ENCODE measurements at regions not wholly inside any gene's neighbourhood (a gene's known extent, or its start where the extent isn't known, plus 50 kb on each side); places are given as distances from the start of the nearest gene placed in this dataset.

DNA sequence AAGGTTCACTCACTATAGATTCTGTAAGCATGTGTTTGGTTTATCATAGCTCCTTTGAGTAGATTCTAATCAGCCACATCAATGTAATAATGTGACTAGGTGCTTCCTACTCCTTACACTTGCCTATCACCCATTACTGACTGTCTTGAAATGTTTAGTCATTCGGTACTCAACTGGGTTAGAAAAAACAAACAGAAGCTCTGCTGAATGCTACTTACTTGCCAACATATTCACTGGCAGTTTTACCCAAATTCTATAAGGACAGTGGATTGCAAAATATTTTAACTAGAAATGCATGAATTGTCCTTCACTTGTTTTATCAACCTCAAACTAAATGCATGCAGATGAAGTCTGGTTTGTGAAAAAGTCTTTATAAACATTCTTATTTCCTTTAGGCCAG is 352.1 kb upstream of the ALCAM start:
- TF ChIP-seq GATA3 (IDR thresholded peaks at IDR 0.05; ENCODE audit: low read depth, low read length) (no peak), GATA2 (IDR thresholded peaks at IDR 0.05; ENCODE audit: low read depth, low read length) (no peak)
